Endothelial cell of umbilical vein (primary cell): ENCODE measurements at regions not wholly inside any gene's neighbourhood (a gene's known extent, or its start where the extent isn't known, plus 50 kb on each side); places are given as distances from the start of the nearest gene placed in this dataset.

Experiments used
- BruUV-seq: library from RNA; stranded (reverse); fragments of 400-500 nt; replicated peaks from 2 replicates; lab custom pipeline; 2021; lab: Mats Ljungman, UMichigan
- CTCF ChIA-PET: fragments of 300-600, 350-600 bp; sonication (Branson Sonifier 250); formaldehyde crosslinking; loops from one replicate; lab custom pipeline; 2021; ENCODE audit warnings: antibody characterized with exemption, inconsistent platforms; lab: Charles Lee
- POLR2A ChIA-PET: fragments of 300-600, 350-600 bp; sonication (Branson Sonifier 250); formaldehyde crosslinking; loops from one replicate; lab custom pipeline; 2021; ENCODE audit warnings: antibody characterized with exemption, inconsistent platforms; lab: Charles Lee
- DNase-seq: peaks from one replicate; pipeline ENCODE4 v3.0.0-alpha.2; 2011; ENCODE audit warnings: low read depth, low spot score
- FAIRE-seq: peaks from 2 replicates; lab custom pipeline; 2011; peaks lifted over from hg19 to GRCh38; lab: Jason Lieb, UNC
- H2AFZ ChIP-seq: 2 replicates; pipeline ENCODE4 v1.6.0; 2012; ENCODE audit warnings: low read depth, low read length, control low read depth, inconsistent platforms
- H3K27ac ChIP-seq: 2 replicates; pipeline ENCODE4 v1.5.1; 2011; ENCODE audit warnings: low read depth, mild to moderate bottlenecking, control low read depth, low read length, moderate library complexity; ENCODE audit not compliant: insufficient read depth
- H3K27me3 ChIP-seq, 2 experiments: 2 replicates each; pipeline versions ENCODE4 v1.6.0 to v1.6.1; 2011; ENCODE audit warnings: low read length in 2 of 2, mixed read lengths in 1 of 2; ENCODE audit not compliant: control insufficient read depth in 2 of 2, insufficient read depth in 2 of 2
- H3K36me3 ChIP-seq, 2 experiments: 2 replicates in 1 of 2; 3 replicates in 1 of 2; pipeline ENCODE4 v1.5.1; 2011; ENCODE audit warnings: low read length in 2 of 2, mild to moderate bottlenecking in 1 of 2, moderate library complexity in 1 of 2; ENCODE audit not compliant: control insufficient read depth in 2 of 2, insufficient read depth in 2 of 2; ENCODE audit errors: extremely low read depth in 1 of 2
- H3K4me1 ChIP-seq: 3 replicates; pipeline ENCODE4 v1.5.1; 2011; ENCODE audit warnings: mild to moderate bottlenecking, low read length; ENCODE audit not compliant: control insufficient read depth, insufficient read depth; ENCODE audit errors: extremely low read depth
- H3K4me2 ChIP-seq: 2 replicates; pipeline ENCODE4 v1.6.1; 2011; ENCODE audit warnings: low read length, control low read depth, mixed read lengths; ENCODE audit not compliant: insufficient read depth
- H3K4me3 ChIP-seq, 3 experiments: fragments of 200-600 bp in 1 of 3; sonication (generic), shearing (Covaris generic) in 1 of 3; replicated peaks in 1 of 3; 2 replicates each; pipeline ENCODE4 v1.5.1; 2011 to 2016; ENCODE audit warnings: control low read depth in 3 of 3, low read length in 3 of 3, mild to moderate bottlenecking in 2 of 3, inconsistent platforms in 1 of 3, low read depth in 1 of 3, moderate library complexity in 1 of 3; ENCODE audit not compliant: insufficient read depth in 1 of 3
- H3K79me2 ChIP-seq: 2 replicates; pipeline ENCODE4 v1.6.0; 2012; ENCODE audit warnings: low read length, inconsistent platforms; ENCODE audit not compliant: control insufficient read depth, insufficient read depth
- H3K9ac ChIP-seq: replicated peaks from 2 replicates; pipeline ENCODE3; 2011; ENCODE audit warnings: low read length, control low read depth; ENCODE audit not compliant: insufficient read depth; ENCODE audit errors: extremely low read depth
- H3K9me1 ChIP-seq: replicated peaks from 3 replicates; pipeline ENCODE4 v1.6.0; 2011; ENCODE audit warnings: mild to moderate bottlenecking, low read length; ENCODE audit not compliant: control insufficient read depth, insufficient read depth; ENCODE audit errors: extremely low read depth
- H3K9me3 ChIP-seq: replicated peaks from 2 replicates; pipeline ENCODE4 v1.5.1; 2012; ENCODE audit warnings: low read length, inconsistent platforms; ENCODE audit not compliant: control insufficient read depth, insufficient read depth
- H4K20me1 ChIP-seq: replicated peaks from 2 replicates; pipeline ENCODE3; 2011; ENCODE audit warnings: mild to moderate bottlenecking, low read length; ENCODE audit not compliant: control insufficient read depth, insufficient read depth; ENCODE audit errors: extremely low read depth
- CTCF ChIP-seq, 2 donors: IDR thresholded peaks; 1 replicate in 1 of 2; 2 replicates in 1 of 2; pipeline ENCODE4 v1.5.1; 2011; ENCODE audit warnings: low read length in 2 of 2, mild to moderate bottlenecking in 2 of 2, moderate library complexity in 2 of 2, control low read depth in 1 of 2, inconsistent platforms in 1 of 2, low read depth in 1 of 2; ENCODE audit not compliant: insufficient read depth in 1 of 2; ENCODE audit errors: extremely low read depth in 1 of 2
- FOS ChIP-seq: IDR thresholded peaks from 2 replicates; pipeline ENCODE4 v1.6.1; 2011; ENCODE audit warnings: mild to moderate bottlenecking, low read length, moderate library complexity, borderline replicate concordance; ENCODE audit not compliant: insufficient read depth
- GATA2 ChIP-seq: IDR thresholded peaks from 2 replicates; pipeline ENCODE4 v1.7.0; 2011; ENCODE audit warnings: low read depth, mild to moderate bottlenecking, moderate library complexity, mixed read lengths, low read length; ENCODE audit not compliant: insufficient read length, insufficient read depth
- JUN ChIP-seq: IDR thresholded peaks from 2 replicates; pipeline ENCODE4 v1.6.1; 2011; ENCODE audit warnings: borderline replicate concordance, low read depth; ENCODE audit not compliant: insufficient read length, insufficient read depth
- MAX ChIP-seq: IDR thresholded peaks from 2 replicates; pipeline ENCODE4 v1.6.1; 2011; ENCODE audit not compliant: insufficient read depth, insufficient read length
- MYC ChIP-seq: IDR thresholded peaks from one replicate; pipeline ENCODE4 v1.6.1; 2011; ENCODE audit warnings: mild to moderate bottlenecking, low read depth, low read length
- POLR2A ChIP-seq: IDR thresholded peaks from 2 replicates; pipeline ENCODE4 v1.6.1; 2012; ENCODE audit warnings: low read depth, mild to moderate bottlenecking, control low read depth, low read length
- POLR2AphosphoS5 ChIP-seq: IDR thresholded peaks from 2 replicates; pipeline ENCODE4 v1.6.1; 2012; ENCODE audit warnings: low read depth, mild to moderate bottlenecking, control low read depth, low read length, moderate library complexity; ENCODE audit not compliant: insufficient read depth
- dilution Hi-C: fragments of 300-500 bp; cut with MboI; formaldehyde crosslinking; loops from one replicate; pipeline ENCODE4 v1.15.0; 2019; ENCODE audit warnings: low sequenced_read_pairs; ENCODE audit not compliant: extremely low pct_ligation_motif_present
- intact Hi-C: fragments of 100-400 bp; cut with micrococcal nuclease; formaldehyde crosslinking; loops from one replicate; pipeline ENCODE4 v1.10.0; 2022

- TF ChIP-seq MYC, result no peak
- no peak for TF ChIP-seq POLR2A
- no peak for TF ChIP-seq FOS
- no peak for TF ChIP-seq JUN
- no peak for TF ChIP-seq CTCF (IDR thresholded peaks at IDR 0.05; ENCODE audit: extremely low read depth in 1 of 2, insufficient read depth in 1 of 2, low read depth in 1 of 2, low read length in 2 of 2)
- TF ChIP-seq GATA2, result no peak
- no peak for TF ChIP-seq MAX
- no peak for TF ChIP-seq POLR2AphosphoS5
- DNase-seq, result no peak
- Histone ChIP-seq H3K9ac (no peak overlapping the region), H3K4me1 (no peaks in the 10 kb centered on the region), H3K9me3 (no peaks in the 10 kb centered on the region), H3K27me3 (peaks cover 0 to 4% of the 10 kb centered on the region in 2 experiments), H3K79me2 (no peaks in the 10 kb centered on the region), H3K36me3 (no peaks in the 10 kb centered on the region), H3K27ac (no peak overlapping the region), H3K4me3 (no peak overlapping the region), H3K9me1 (no peaks in the 10 kb centered on the region), H3K4me2 (no peak overlapping the region), H2AFZ (no peak overlapping the region), H4K20me1 (no peaks in the 10 kb centered on the region)
- no TSS peak for BruUV-seq
- no peak for FAIRE-seq
- CTCF ChIA-PET, result interaction anchor here (0.9 kb wide), 1 partner anchor 206 kb away, joined by 3 read pairs; no protein-coding TSS in a partner anchor
- POLR2A ChIA-PET, result no interaction called here
- dilution Hi-C loops (no loop called here), intact Hi-C loops (no loop called here)
Measured at GRCh38 chr14:104343690-104344640, 205.6 kb downstream of the KIF26A start.
